ENCODE measurements at regions not wholly inside any gene's neighbourhood (a gene's known extent, or its start where the extent isn't known, plus 50 kb on each side); places are given as distances from the start of the nearest gene placed in this dataset.

GRCh38 chr7:153452661-153453060 lies 599.5 kb upstream of the DPP6 start:
- TF ChIP-seq CTCF (IDR thresholded peaks at IDR 0.05) (no peak), POLR2A (IDR thresholded peaks at IDR 0.05) (no peak)
